ENCODE measurements at regions not wholly inside any gene's neighbourhood (a gene's known extent, or its start where the extent isn't known, plus 50 kb on each side); places are given as distances from the start of the nearest gene placed in this dataset.

DNA sequence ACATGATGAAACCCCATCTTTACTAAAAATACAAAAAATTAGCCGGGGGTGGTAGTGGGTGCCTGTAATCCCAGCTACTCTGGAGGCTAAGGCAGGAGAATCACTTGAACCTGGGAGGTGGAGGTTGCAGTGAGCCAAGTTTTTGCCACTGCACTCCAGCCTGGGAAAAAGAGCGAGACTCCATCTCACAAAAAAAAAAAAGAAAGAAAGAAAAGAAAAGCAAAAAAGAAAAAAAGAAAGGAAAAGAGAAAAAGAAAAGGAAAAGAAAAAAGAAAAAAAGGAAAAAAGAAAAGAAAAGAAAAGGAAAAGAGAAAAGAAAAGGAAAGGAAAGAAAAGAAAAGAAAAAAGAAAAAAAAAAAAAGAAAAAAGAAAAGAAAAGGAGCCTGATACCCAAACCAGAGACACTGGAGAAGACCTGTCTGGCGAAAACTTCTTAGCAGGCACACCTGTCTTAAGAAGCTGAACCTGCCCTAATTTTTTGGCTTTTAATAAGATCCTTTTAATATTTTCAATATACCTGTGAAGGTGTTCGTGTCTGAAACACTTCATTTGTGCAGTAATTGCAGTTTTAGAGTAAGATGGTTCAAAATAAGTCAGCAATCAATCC is 164.7 kb upstream of the IRX2 start:
- intact Hi-C loops (cut with DNase I), result no loop called here
- Histone ChIP-seq H3K27me3 (ENCODE audit: insufficient read depth in 3 of 3, low read length in 2 of 3) (no peaks in the 10 kb centered on the region), H3K27ac (no peak overlapping the region), H3K4me3 (no peak overlapping the region), H3K4me1 (no peaks in the 10 kb centered on the region), H3K9me3 (no peaks in the 10 kb centered on the region), H3K36me3 (ENCODE audit: insufficient read depth in 1 of 2, low read depth in 1 of 2) (no peaks in the 10 kb centered on the region)
- no peak for DNase-seq
- TF ChIP-seq, protein P1, sequence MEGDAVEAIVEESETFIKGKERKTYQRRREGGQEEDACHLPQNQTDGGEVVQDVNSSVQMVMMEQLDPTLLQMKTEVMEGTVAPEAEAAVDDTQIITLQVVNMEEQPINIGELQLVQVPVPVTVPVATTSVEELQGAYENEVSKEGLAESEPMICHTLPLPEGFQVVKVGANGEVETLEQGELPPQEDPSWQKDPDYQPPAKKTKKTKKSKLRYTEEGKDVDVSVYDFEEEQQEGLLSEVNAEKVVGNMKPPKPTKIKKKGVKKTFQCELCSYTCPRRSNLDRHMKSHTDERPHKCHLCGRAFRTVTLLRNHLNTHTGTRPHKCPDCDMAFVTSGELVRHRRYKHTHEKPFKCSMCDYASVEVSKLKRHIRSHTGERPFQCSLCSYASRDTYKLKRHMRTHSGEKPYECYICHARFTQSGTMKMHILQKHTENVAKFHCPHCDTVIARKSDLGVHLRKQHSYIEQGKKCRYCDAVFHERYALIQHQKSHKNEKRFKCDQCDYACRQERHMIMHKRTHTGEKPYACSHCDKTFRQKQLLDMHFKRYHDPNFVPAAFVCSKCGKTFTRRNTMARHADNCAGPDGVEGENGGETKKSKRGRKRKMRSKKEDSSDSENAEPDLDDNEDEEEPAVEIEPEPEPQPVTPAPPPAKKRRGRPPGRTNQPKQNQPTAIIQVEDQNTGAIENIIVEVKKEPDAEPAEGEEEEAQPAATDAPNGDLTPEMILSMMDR (IDR thresholded peaks at IDR 0.05), result no peak
- 79 to 81% (median 79%) methylated on average over 4 of the region's 4 CpGs for WGBS, 3 donors
- no peak for ATAC-seq

GRCh38 chr5:2914981-2915484 is 163.6 kb upstream of the IRX2 start:
- WGBS, 3 donors, result 25 to 38% (median 29%) methylated on average over 17 of the region's 17 CpGs
- Histone ChIP-seq H3K36me3 (ENCODE audit: insufficient read depth in 1 of 2, low read depth in 1 of 2) (no peaks in the 10 kb centered on the region), H3K27ac (no peak overlapping the region), H3K4me3 (no peak overlapping the region), H3K27me3 (ENCODE audit: insufficient read depth in 3 of 3, low read length in 2 of 3) (no peaks in the 10 kb centered on the region), H3K4me1 (no peaks in the 10 kb centered on the region), H3K9me3 (no peaks in the 10 kb centered on the region)
- DNase-seq (no peak), ATAC-seq (no peak)
- TF ChIP-seq, protein P1 (IDR thresholded peaks at IDR 0.05), result no peak
- intact Hi-C loops (cut with DNase I), result no loop called here

- 83 to 92% (median 88%) methylated on average over 18 of the region's 18 CpGs for WGBS, 3 donors
- no peak for ATAC-seq
- no peaks in the 10 kb centered on the region for H3K9me3 ChIP-seq
- no peaks in the 10 kb centered on the region for H3K4me1 ChIP-seq
- H3K36me3 ChIP-seq (ENCODE audit: insufficient read depth in 1 of 2, low read depth in 1 of 2), result no peaks in the 10 kb centered on the region
- intact Hi-C loops (cut with DNase I), result no loop called here
- TF ChIP-seq, protein P1 (IDR thresholded peaks at IDR 0.05), result no peak
- no peak for DNase-seq
- no peaks in the 10 kb centered on the region for H3K27me3 ChIP-seq (ENCODE audit: insufficient read depth in 3 of 3, low read length in 2 of 3)
- no peak overlapping the region for H3K4me3 ChIP-seq
- H3K27ac ChIP-seq, result no peak overlapping the region
Measured at GRCh38 chr5:2914022-2914661, 162.7 kb upstream of the IRX2 start.

GRCh38 chr5:2913281-2913680 is 161.8 kb upstream of the IRX2 start:
- Histone ChIP-seq H3K36me3 (ENCODE audit: insufficient read depth in 1 of 2, low read depth in 1 of 2) (no peaks in the 10 kb centered on the region), H3K9me3 (no peaks in the 10 kb centered on the region), H3K4me1 (no peaks in the 10 kb centered on the region), H3K27me3 (ENCODE audit: insufficient read depth in 3 of 3, low read length in 2 of 3) (no peaks in the 10 kb centered on the region), H3K4me3 (no peak overlapping the region), H3K27ac (no peak overlapping the region)
- intact Hi-C loops (cut with DNase I), result no loop called here
- 84 to 90% (median 87%) methylated on average over 7 of the region's 7 CpGs for WGBS, 3 donors
- no peak for ATAC-seq
- TF ChIP-seq, protein P1 (IDR thresholded peaks at IDR 0.05), result no peak
- no peak for DNase-seq

Data from psoas muscle (tissue), 7 donors.